RCC 7860 (cell line): ENCODE measurements at regions not wholly inside any gene's neighbourhood (a gene's known extent, or its start where the extent isn't known, plus 50 kb on each side); places are given as distances from the start of the nearest gene placed in this dataset.

Experiments
- DNase-seq: peaks from one replicate; pipeline ENCODE4 v3.0.0-alpha.2; 2015; ENCODE audit warnings: low spot score
- FAIRE-seq: peaks from 2 replicates; lab custom pipeline; 2012; peaks lifted over from hg19 to GRCh38; lab: Jason Lieb, UNC

DNA sequence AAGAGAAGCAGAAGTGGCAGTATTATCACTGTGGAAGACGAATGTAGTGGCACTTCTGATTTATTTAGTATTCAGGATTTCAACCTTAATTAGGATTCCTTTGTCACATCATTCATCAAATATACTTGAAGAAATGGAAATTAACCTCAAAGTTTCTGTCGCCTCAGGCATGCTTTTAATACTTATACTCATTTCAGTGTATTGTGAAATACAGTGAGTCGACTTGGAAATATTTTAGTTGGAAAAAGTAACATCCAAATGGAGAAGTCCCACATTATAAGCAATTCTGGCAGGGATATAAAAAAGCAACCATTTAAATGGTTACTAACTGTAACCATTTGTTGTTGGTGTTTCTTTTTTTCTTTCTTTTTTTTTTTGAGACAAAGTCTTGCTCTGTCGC is 648.8 kb downstream of the ARL4A start:
- no peak for DNase-seq

DNA sequence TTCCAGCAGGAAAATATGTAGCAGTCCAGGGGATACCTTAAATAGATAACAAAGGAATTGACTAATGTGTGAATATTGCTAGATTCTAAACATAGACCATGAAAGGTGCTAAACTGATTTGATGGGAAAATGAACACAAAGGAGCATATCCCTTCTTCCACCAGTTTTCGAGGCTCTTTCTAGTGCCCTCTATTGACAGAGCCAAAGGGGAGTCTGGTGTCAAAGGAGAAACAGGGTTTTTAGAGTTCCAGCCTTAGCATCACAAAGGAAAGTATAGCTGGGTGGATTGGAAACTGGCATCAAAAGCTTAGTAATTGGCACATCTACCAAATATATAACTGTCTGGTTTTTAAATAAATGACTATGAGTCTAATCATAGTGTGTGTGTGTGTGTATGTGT is 636.8 kb downstream of the ETV1 start:
- DNase-seq: no peak
- no peak for FAIRE-seq

More for the DNA sequence above, 648.8 kb downstream of the ARL4A start:
- FAIRE-seq: no peak

DNA sequence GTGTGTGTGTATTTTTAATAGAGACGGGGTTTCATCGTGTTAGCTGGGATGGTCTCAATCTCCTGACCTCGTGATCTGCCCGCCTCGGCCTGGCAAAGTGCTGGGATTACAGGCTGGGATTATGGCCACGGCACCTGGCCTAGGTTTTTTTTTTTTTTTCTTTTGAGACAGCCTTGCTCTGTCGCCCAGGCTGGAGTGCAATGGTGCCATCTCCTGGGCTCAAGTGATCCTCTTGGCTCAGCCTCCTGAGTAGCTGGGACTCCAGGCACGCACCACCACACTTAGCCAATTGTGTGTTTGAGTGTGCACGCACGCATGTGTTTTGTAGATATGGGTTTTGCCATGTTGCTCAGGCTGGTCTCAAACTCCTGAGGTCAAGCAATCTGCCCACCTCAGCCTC is 629.8 kb downstream of the ETV1 start:
- DNase-seq (no peak), FAIRE-seq (no peak)

DNA sequence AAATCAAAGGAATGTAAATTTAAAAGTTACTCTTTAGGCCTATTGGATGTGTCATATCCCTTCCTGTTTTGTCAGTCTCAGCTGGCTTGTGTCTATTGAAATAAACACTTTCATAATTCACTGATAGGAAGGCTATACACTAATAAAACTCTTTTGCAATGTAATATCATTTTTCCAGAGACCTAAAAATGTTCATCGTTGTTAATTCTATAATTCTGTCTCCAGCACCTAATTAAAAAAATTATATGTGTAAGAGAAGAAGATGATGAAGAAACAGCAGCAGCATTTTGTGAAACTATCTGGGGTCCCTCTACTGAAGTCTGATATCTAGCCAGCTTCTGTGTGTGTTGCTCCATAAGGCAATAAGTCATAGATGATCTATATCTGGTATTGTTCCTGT is 602.7 kb downstream of the ETV1 start:
- DNase-seq (no peak), FAIRE-seq (no peak)

DNA sequence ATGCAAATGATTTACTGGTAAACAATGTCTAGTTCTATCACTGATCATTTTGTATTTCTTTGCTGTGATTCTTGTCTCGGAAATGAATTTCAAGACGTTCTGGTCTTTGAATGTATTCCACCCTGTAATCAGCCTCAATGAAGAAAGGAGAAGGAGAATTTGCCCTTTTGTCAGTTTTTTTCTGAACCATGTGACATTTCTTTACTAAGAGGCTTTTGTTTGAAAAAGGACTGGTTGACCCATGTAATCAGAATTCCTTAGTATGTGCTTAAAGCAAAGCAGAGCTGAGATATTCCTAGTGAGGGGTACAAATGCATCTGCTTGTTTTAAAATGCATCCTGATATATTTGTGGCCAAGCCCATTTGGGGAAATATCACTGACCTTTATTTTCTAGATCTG is 581.6 kb downstream of the ETV1 start:
- DNase-seq (no peak), FAIRE-seq (no peak)

DNA sequence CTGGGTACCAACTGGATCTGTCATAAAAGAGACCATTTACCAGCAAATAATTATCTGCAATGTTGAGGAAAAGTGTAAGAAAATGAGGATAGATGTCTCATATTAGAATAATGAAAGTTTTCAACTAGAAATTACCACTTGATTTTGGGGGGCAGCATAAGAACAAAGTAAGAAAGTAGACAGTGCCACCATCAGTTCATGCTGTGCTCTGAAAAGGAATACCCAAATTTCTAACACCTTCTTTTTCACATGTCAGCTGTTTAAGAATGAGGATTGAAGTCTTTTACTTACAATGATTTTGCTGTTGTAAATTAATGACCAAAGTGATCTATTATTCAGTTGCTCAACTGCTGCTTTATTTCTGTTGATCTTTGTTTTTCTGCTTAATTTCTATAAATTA is 578.3 kb downstream of the ETV1 start:
- DNase-seq: no peak
- FAIRE-seq: no peak

DNA sequence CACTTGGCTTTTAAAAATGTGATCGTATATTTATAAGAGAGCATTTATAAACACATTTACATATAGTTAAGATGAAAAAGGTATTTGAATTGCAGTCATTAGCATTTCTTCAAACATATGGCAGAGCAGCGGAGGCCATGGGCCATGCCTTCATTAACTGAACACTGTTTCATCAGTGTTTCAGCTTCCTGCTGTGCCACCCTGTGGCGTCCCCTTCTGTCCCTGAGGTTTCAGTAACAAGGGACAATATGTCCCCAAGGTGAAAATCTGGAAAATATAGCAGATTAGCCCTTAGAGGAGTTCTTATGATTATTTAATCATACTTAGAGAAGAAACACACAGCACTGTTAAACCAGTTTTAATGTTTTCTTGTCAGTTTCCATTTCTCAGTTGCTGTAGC is 577.8 kb downstream of the ETV1 start:
- DNase-seq (no peak), FAIRE-seq (no peak)

DNA sequence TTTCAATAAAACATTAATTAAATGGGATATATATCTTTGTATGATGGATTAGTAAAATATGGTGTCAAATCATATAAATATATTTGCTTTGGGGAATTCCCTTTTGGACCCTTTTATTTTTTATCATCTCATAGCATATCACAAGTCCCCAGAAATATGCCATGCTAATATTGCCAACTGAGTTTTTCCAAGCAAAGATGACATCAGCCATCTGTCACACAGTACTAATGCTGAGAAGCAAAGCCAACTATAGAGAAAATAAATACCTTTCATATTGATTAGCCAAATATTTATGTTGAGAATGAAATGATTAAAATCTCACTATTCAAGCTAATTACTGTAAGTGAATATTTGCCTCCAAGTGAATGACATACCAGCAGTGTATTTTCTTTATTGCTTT is 575.3 kb downstream of the ETV1 start:
- FAIRE-seq (no peak), DNase-seq (no peak)

DNA sequence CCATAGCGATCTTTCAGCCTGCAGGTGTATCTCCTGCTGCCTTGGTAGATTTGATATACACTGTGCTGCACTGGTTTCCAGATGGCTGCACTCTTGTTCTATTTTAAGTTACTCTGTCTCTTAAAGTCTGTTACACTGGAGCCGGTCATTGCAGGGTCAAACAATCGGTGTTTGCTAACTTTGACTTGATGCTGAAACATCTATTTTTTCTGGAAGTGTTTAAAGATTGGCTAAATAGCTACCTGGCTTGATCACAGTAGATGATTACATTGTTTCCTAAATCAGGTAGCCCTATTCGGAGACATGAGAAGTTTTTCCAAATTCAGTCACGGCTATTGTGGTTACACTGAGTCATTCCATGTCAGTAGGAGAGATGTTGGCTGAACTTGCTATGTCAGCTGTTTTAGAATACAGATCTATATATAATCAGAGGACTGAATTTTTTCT is 574.8 kb downstream of the ETV1 start:
- FAIRE-seq (no peak), DNase-seq (no peak)

DNA sequence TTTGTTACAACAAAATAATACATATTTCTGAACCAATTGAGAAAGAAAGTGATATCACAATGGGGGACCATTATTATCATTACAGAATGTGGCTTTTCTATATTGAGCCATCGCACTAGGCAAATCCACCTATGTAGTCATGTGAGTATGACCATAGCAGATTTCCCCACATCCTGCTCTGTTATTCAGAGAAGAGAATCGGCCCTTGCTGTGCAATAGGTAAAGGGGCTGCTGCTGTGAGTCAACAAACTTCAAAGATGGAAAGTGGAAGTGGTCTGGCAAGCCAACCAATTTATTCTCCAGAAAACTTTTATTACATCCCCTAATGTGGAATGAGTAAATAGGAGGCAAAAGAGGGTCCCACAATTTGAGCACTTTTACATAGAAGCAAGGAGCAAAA is 573.4 kb downstream of the ETV1 start:
- FAIRE-seq (no peak), DNase-seq (no peak)

DNA sequence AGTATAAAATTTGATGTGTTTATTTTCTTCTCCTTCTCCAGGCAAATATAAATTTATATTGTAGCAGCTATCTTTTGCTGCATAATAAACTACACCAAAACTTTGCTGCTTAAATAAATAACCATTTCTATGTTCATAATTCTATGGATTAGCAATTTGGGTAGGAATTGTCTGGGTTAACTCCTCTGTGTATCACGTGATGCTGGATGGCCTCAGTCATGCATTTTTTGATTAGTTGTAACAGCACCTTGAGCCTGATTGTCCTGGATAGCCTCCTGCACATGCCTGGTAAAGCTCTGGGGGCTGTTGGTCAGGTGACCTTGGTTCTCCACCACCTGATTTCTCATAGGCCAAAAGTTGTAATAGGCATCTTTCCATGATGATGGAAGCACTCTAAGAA is 572.9 kb downstream of the ETV1 start:
- no peak for DNase-seq
- FAIRE-seq: no peak

DNA sequence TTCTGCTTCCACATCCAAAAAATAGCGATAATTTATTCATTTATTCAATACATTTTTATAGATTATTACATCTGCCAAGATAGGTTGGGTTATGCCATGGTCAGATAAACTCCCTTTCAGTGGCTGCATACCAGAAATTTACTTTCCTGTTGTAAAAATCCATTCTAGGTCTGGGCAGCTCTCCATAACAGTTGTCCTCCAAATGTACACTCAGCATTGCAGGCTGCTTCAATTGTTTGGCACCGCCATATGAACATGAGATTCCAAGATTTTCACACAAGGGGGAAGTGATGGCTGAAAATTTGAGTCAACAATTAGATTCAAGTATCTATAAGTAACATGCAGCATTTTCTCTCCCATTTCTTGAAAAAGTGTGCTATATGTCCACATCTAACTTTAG is 568.7 kb downstream of the ETV1 start:
- DNase-seq (no peak), FAIRE-seq (no peak)

DNA sequence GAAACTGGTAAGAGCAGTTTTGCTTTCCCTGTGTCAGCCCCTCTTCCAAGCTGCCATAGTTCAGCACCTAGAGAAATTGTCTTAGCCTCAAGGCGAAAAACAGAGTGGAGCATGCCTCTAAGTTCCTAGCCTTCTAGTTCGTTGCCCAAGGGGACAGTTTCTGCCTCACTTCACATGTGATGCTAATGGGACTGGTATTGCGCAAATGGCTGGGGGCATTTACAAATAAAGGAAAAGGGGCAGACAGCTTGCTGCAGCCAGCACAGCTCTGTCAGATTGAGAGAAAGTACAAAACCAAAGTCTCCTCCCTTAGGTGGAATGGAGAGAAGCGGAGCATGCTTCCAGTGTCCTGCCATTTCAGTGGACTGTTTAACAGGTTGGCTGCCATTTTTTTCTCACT is 567.7 kb downstream of the ETV1 start:
- no peak for FAIRE-seq

DNA sequence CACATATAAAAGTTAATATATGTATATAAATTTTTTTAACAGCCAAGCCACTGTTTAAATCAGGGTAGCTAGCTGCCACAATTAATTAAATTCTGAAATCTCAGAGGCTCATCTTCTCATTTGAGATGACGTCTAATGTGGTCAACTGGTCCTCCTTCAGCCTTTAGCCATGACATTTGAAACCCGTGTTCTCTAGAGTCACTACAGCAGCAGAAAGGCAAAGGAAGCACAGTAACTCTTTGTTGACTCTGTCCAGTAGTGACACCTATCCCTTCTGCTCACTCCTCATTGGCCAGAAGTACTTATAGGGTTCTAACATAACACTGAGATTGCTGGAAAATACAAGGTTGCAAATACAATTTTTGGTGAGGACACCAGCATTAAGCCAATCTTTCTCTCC is 555.5 kb downstream of the ETV1 start:
- FAIRE-seq (no peak), DNase-seq (no peak)

More for the DNA sequence above, 567.7 kb downstream of the ETV1 start:
- no peak for DNase-seq

DNA sequence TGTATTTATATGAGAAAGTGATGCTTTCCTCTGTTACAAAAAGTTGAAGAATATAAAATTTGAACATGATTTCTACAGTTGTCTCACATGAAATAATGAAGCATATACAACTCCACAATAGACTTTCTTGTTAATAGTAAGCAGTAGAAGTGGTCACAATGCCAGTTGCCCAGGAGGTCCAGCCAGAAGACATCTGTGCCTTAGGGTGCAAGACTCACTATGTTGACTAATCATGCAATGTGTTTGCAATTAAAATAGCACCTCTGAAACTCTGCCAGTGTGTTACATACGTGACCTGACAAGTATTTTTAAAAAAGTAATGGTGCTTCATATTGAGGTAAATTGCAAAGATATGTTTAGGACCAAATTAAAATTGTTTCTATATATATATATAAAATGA is 547.2 kb downstream of the ETV1 start:
- DNase-seq: no peak
- FAIRE-seq: no peak

DNA sequence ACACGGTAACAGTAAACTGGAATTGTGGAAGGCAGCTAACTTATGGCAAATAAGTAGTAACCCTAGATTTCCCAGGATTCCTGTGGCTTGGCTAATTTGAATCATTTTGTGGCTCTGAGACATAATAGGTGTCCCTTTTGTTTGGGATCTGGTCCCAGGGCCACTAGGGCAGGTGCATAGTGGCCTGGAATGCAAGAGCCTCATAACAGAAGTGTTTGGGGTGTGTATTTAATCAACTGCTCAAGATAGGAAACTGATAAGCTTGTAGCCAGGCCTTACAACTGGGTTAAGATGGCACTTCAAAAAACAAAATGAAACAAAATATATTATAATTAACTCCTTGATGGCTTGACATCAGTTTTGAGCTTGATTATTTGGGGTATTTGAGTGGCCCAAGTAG is 541.8 kb downstream of the ETV1 start:
- DNase-seq: no peak
- no peak for FAIRE-seq

DNA sequence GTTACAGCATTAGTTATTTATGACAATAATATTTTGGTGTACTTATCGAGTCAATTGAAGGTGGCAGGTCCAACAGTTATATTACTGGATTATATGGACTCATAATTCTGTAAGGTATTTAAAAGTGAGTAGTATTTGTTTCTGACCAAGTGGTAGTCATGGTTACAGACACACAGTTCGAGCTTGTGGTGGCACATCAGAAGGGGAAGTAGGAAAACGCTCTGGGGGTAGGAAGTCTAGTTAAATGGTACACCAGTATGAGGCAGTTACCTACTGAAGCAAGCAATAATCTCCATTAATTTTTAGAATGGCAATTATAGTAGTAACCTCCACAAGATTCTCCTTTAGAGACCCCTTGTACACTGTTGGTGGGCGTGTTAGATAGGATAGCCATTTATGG is 541.2 kb downstream of the ETV1 start:
- no peak for FAIRE-seq

DNA sequence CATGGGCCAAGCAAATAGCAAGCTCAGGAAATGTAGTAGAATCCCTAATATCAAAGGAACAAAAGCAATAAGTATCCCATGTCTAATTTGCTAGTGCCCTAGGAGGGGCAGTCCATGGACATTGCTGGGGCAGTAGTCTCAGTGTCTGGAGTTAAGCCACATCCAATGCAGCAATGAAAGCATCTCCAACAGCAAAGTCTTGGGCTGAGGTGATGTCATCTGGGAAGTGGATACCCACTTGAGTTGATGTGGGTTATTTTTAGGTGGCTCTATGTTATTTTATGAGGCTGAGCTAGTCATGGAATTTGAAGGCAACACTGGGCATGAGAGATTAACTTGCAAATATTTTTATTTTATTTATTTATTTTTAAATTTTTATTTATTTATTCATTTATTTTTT is 540.0 kb downstream of the ETV1 start:
- no peak for FAIRE-seq

More for the DNA sequence above, 541.2 kb downstream of the ETV1 start:
- DNase-seq: no peak

DNA sequence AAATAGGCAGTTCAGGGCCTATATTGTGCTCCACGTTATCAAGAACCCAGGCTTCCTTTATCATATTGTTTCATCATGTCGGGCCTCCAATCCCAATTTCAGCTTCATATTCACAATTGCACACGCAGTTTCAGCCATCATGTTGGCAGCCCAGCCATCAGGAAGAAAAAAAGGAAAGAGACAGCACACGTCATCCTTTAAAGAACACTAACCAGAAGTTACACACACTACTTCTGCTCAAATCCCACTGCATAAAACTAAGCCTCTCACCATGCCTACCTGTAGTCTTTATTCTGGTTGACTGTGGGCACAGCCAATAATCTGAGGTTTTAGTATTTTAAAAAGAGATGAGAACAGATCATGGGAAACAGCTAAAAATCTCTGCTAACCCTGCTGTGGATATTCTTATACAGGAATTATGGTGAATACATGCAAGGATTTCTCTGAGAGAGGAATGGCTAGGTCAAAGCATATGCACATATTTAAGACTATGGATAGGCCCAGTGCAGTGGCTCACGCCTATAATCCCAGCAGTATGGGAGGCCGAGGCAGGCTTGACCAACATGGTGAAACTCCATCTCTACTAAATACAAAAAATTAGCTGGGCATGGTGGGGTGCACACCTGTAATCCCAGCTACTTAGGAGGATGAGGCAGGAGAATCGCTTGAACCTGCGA is 534.4 kb downstream of the ETV1 start:
- DNase-seq (no peak), FAIRE-seq (no peak)

More for the DNA sequence above, 540.0 kb downstream of the ETV1 start:
- DNase-seq: no peak

DNA sequence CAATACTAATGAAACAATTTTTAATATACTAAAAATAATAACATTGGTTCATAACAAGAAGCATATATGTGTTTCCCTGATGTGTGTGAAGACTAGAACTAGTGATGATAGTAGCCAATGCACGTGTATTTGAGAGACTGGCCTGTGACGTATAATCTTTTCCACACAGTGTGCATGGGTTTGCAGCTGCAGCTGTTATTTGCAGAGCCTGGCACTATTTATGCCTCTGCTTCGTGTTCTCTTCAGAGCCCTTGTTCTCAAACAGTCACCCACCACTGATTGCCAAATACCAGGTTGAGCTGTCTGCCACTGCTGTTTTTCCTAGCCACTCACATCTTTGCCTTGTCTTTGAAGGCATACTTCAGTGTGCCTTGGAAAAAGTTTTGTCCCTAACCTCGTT is 531.7 kb downstream of the ETV1 start:
- DNase-seq: no peak
- FAIRE-seq: no peak

DNA sequence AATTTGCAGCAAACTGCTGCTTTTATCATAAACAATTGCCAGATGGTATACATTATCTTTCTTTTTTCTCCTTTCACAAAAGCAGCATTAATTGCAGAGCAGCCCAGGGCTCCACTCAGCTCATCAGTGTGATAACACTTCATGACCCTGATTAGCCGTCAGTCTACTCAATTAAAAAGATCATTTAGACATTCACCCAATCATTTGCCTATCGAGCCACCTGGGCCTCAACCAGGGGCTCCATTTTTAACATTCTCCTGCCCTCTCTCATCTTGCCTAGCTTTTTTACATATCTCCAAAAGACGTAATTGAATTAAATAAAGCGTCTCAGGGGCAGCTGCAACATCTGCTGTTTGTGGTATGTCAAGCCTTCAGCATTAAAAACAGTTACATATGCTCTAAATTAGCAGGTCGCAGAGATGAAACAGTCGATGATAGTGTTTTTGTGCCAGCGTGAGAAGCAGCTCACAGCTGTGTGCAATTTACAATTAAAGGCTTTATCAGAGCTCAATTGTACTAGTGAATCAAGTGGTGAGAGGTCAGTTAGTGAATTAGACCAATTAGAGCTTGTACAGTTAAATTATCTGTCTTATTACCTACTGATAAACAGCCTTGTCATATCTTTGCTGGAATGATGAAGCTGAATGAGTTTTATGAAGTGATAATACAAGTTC is 522.5 kb downstream of the ETV1 start:
- FAIRE-seq (no peak), DNase-seq (no peak)

DNA sequence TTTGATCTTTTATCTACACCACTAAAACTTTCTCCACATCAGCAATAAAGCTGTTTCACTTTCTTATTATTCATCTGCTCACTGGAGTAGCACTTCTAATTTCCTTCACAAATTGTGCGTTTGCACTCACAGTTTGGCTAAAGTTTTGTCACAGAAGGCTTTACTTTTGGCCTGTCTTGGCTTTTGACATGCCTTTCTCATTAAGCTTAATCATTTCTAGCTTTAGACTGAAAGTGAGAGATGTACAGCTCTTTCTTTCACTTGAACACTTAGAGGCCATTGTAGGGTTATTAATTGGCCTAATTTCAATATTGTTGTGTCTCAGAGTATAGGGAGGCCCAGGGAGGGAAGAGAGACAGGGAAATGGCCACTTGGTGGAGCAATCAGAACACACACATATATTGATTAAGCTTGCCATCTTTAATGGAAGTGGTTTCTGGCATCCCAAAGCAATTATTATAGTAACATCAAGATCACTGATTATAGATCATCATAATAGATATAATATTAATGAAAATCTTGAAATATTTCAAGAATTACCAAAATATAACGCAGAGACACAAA is 512.5 kb downstream of the ETV1 start:
- DNase-seq (no peak), FAIRE-seq (no peak)
